ENCODE measurements at regions not wholly inside any gene's neighbourhood (a gene's known extent, or its start where the extent isn't known, plus 50 kb on each side); places are given as distances from the start of the nearest gene placed in this dataset.

GRCh38 chr1:199932462-199932861 is 95.0 kb upstream of the NR5A2 start (continued):
- TF ChIP-seq TSHZ2 (CRISPR knock-in tag; IDR thresholded peaks at IDR 0.05) (no peak), TOX (CRISPR knock-in tag; IDR thresholded peaks at IDR 0.05; ENCODE audit: borderline replicate concordance) (no peak), RARB (CRISPR knock-in tag; IDR thresholded peaks at IDR 0.05) (no peak), ZFP3 (CRISPR knock-in tag; IDR thresholded peaks at IDR 0.05) (no peak), ZFP30 (CRISPR knock-in tag; IDR thresholded peaks at IDR 0.05) (no peak), ZC3H10 (CRISPR knock-in tag; IDR thresholded peaks at IDR 0.05) (no peak), CSDC2 (CRISPR knock-in tag; IDR thresholded peaks at IDR 0.05) (no peak)

- TF ChIP-seq OSR1 (CRISPR knock-in tag; IDR thresholded peaks at IDR 0.05): no peak
- TF ChIP-seq CSDC2 (CRISPR knock-in tag; IDR thresholded peaks at IDR 0.05): no peak
- TF ChIP-seq SNAI2 (CRISPR knock-in tag; IDR thresholded peaks at IDR 0.05): no peak
- no peak for ATAC-seq
Measured at GRCh38 chr1:199936441-199936840, 91.1 kb upstream of the NR5A2 start.

- no peak for ATAC-seq
- TF ChIP-seq PATZ1 (CRISPR knock-in tag; IDR thresholded peaks at IDR 0.05; ENCODE audit: borderline replicate concordance) (no peak), ISL1 (CRISPR knock-in tag; IDR thresholded peaks at IDR 0.05) (no peak), ZNF565 (CRISPR knock-in tag; conservative IDR thresholded peaks at IDR 0.05; ENCODE audit: low read depth) (no peak), ARNTL (CRISPR knock-in tag; IDR thresholded peaks at IDR 0.05; ENCODE audit: borderline replicate concordance, low read depth) (no peak), TOX (CRISPR knock-in tag; IDR thresholded peaks at IDR 0.05; ENCODE audit: borderline replicate concordance) (no peak), ZNF70 (CRISPR knock-in tag; IDR thresholded peaks at IDR 0.05) (no peak), TSHZ2 (CRISPR knock-in tag; IDR thresholded peaks at IDR 0.05) (no peak), PPARA (CRISPR knock-in tag; IDR thresholded peaks at IDR 0.05; ENCODE audit: borderline replicate concordance) (no peak), ZFP3 (CRISPR knock-in tag; IDR thresholded peaks at IDR 0.05) (no peak)
Measured at GRCh38 chr1:199937161-199937560, 90.3 kb upstream of the NR5A2 start.

GRCh38 chr1:199937661-199938060 is 89.8 kb upstream of the NR5A2 start:
- TF ChIP-seq ARNTL (CRISPR knock-in tag; IDR thresholded peaks at IDR 0.05; ENCODE audit: borderline replicate concordance, low read depth) (no peak), TCF4 (CRISPR knock-in tag; IDR thresholded peaks at IDR 0.05; ENCODE audit: borderline replicate concordance) (no peak), GLIS3 (CRISPR knock-in tag; IDR thresholded peaks at IDR 0.05) (no peak), PATZ1 (CRISPR knock-in tag; IDR thresholded peaks at IDR 0.05; ENCODE audit: borderline replicate concordance) (no peak)
- no peak for ATAC-seq

GRCh38 chr1:199944986-199945385 is 82.5 kb upstream of the NR5A2 start:
- no peak for ATAC-seq
- TF ChIP-seq ZFP3 (CRISPR knock-in tag; IDR thresholded peaks at IDR 0.05) (no peak), ARNTL (CRISPR knock-in tag; IDR thresholded peaks at IDR 0.05; ENCODE audit: borderline replicate concordance, low read depth) (no peak), BACH2 (CRISPR knock-in tag; IDR thresholded peaks at IDR 0.05; ENCODE audit: borderline replicate concordance) (no peak), TCF4 (CRISPR knock-in tag; IDR thresholded peaks at IDR 0.05; ENCODE audit: borderline replicate concordance) (no peak)
